K562 (cell line): ENCODE measurements at regions not wholly inside any gene's neighbourhood (a gene's known extent, or its start where the extent isn't known, plus 50 kb on each side); places are given as distances from the start of the nearest gene placed in this dataset.
A peak's percentile ranks its signal among the peaks of the same experiment; 100 is the strongest.

ENCODE experiments used
- ARNT ChIP-seq, 2 experiments: fragments of 450-650 bp; IDR thresholded peaks; 2 replicates each; pipeline ENCODE4 v1.6.1; 2016; ENCODE audit warnings: mild to moderate bottlenecking in 1 of 2
- ESRRA ChIP-seq: fragments of 450-650 bp; IDR thresholded peaks from 2 replicates; pipeline ENCODE4 v1.6.1; 2014; ENCODE audit warnings: low read depth, mild to moderate bottlenecking, moderate library complexity, borderline replicate concordance
- ETS1 ChIP-seq: conservative IDR thresholded peaks from 2 replicates; pipeline ENCODE4 v1.6.1; 2011; ENCODE audit warnings: low read depth, mild to moderate bottlenecking, low read length; ENCODE audit not compliant: control insufficient read depth
- FOXJ2 ChIP-seq: fragments of 200-800 bp; sonication (Bioruptor generic); IDR thresholded peaks from 2 replicates; pipeline ENCODE4 v1.6.1; 2016; ENCODE audit warnings: missing genetic modification characterization, missing compliant biosample characterization
- HNRNPH1 ChIP-seq: fragments of 200-400 bp; formaldehyde crosslinking; optimal IDR thresholded peaks from 2 replicates; pipeline ENCODE3; 2017; ENCODE audit warnings: low read depth, mild to moderate bottlenecking, low read length, moderate library complexity
- JUNB ChIP-seq: fragments of 450-650 bp; formaldehyde crosslinking; conservative IDR thresholded peaks from 2 replicates; pipeline ENCODE4 v1.4.0; 2020; ENCODE audit warnings: mild to moderate bottlenecking
- MAFK ChIP-seq: IDR thresholded peaks from 2 replicates; pipeline ENCODE4 v1.6.1; 2011; ENCODE audit warnings: low read length, improper control_type of control experiment
- NFE2 ChIP-seq: IDR thresholded peaks from 2 replicates; pipeline ENCODE4 v1.6.1; 2014; ENCODE audit warnings: antibody characterized with exemption, low read depth
- NFIC ChIP-seq: fragments of 450-650 bp; IDR thresholded peaks from 2 replicates; pipeline ENCODE4 v1.6.1; 2017; ENCODE audit warnings: mild to moderate bottlenecking, inconsistent platforms
- PHF20 ChIP-seq: fragments of 450-650 bp; IDR thresholded peaks from 2 replicates; pipeline ENCODE4 v1.6.1; 2018; ENCODE audit not compliant: partially characterized antibody
- RBM14 ChIP-seq: fragments of 200-400 bp; formaldehyde crosslinking; IDR thresholded peaks from 2 replicates; pipeline ENCODE4 v1.6.1; 2018; ENCODE audit warnings: low read depth, mild to moderate bottlenecking, low read length, moderate library complexity, borderline replicate concordance; ENCODE audit not compliant: insufficient read depth
- SMARCE1 ChIP-seq: fragments of 450-650 bp; IDR thresholded peaks from 2 replicates; pipeline ENCODE4 v1.7.1; 2016; ENCODE audit warnings: mild to moderate bottlenecking
- SOX6 ChIP-seq: fragments of 450-650 bp; IDR thresholded peaks from 2 replicates; pipeline ENCODE4 v1.6.1; 2014; ENCODE audit warnings: mild to moderate bottlenecking
- TCF7 ChIP-seq: sonication (generic); IDR thresholded peaks from 2 replicates; pipeline ENCODE4 v1.6.1; 2016; ENCODE audit warnings: antibody characterized with exemption, borderline replicate concordance
- TFAP4 ChIP-seq: sonication (generic); formaldehyde crosslinking; IDR thresholded peaks from 2 replicates; pipeline ENCODE4 v1.8.0; 2022; ENCODE audit warnings: missing genetic modification reagents, mild to moderate bottlenecking, moderate library complexity, borderline replicate concordance
- THRAP3 ChIP-seq: fragments of 450-650 bp; IDR thresholded peaks from 2 replicates; pipeline ENCODE4 v1.6.1; 2016; ENCODE audit warnings: mild to moderate bottlenecking, inconsistent platforms, borderline replicate concordance
- TSC22D4 ChIP-seq: fragments of 450-650 bp; IDR thresholded peaks from 2 replicates; pipeline ENCODE4 v1.6.1; 2016; ENCODE audit warnings: missing genetic modification characterization, missing biosample characterization, control low read depth
- U2AF1 ChIP-seq: fragments of 200-400 bp; formaldehyde crosslinking; optimal IDR thresholded peaks from 2 replicates; pipeline ENCODE3; 2017; ENCODE audit warnings: mild to moderate bottlenecking, low read depth, low read length, moderate library complexity
- ZKSCAN3 ChIP-seq: fragments of 250-450 bp; sonication (Bioruptor Pico); IDR thresholded peaks from 2 replicates; pipeline ENCODE4 v1.4.0; 2020
- ZNF274 ChIP-seq: IDR thresholded peaks from 2 replicates; pipeline ENCODE4 v1.6.1; 2011; ENCODE audit warnings: low read depth, mild to moderate bottlenecking, low read length, moderate library complexity, borderline replicate concordance
- ZNF316 ChIP-seq: fragments of 450-650 bp; IDR thresholded peaks from 2 replicates; pipeline ENCODE4 v1.6.1; 2016
- ZNF431 ChIP-seq: sonication (generic); formaldehyde crosslinking; IDR thresholded peaks from 2 replicates; pipeline ENCODE4 v1.8.0; 2022; ENCODE audit warnings: mild to moderate bottlenecking, missing genetic modification reagents
- ZNF764 ChIP-seq: fragments of 250-450 bp; sonication (Bioruptor Pico); IDR thresholded peaks from 2 replicates; pipeline ENCODE4 v1.4.0; 2020; ENCODE audit warnings: low read depth, mild to moderate bottlenecking, moderate library complexity
- ZNF778 ChIP-seq: fragments of 450-650 bp; formaldehyde crosslinking; IDR thresholded peaks from 2 replicates; pipeline ENCODE4 v1.4.0; 2020; ENCODE audit warnings: mild to moderate bottlenecking, moderate library complexity
- ZNF780A ChIP-seq: fragments of 250-450 bp; sonication (Bioruptor Pico); IDR thresholded peaks from 2 replicates; pipeline ENCODE4 v1.5.0; 2021; ENCODE audit warnings: mild to moderate bottlenecking
- TF ChIP-seq, protein P1 (sequence below): sonication (generic); formaldehyde crosslinking; IDR thresholded peaks from 2 replicates; pipeline ENCODE4 v1.8.0; 2023; ENCODE audit warnings: mild to moderate bottlenecking, missing genetic modification reagents
- TF ChIP-seq, protein P2 (sequence below): fragments of 250-450 bp; sonication (Bioruptor Pico); IDR thresholded peaks from 2 replicates; pipeline ENCODE4 v1.9.0; 2021; ENCODE audit warnings: mild to moderate bottlenecking

GRCh38 chr7:7100432-7100849, 81.9 kb upstream of the C1GALT1 start (continued):
- no peak for TF ChIP-seq ZKSCAN3 (CRISPR knock-in tag)
- TF ChIP-seq U2AF1, result no peak
- peak; percentile 87 for TF ChIP-seq SMARCE1
- peak; percentile 98 for TF ChIP-seq FOXJ2
- peak; percentile 76 for TF ChIP-seq ZNF274
- TF ChIP-seq NFIC, result peak; percentile 79
- TF ChIP-seq ZNF316, result peak; percentile 62
- TF ChIP-seq TSC22D4 (tag), result no peak
- no peak for TF ChIP-seq THRAP3
- peak; percentile 91 for TF ChIP-seq TFAP4 (CRISPR knock-in tag)
- no peak for TF ChIP-seq HNRNPH1
- no peak for TF ChIP-seq ESRRA
- peak in 1 of 2 experiments; percentile 19; a peak in 1 of 4 replicates for TF ChIP-seq ARNT (IDR thresholded peaks at IDR 0.05)
- TF ChIP-seq ZNF780A (CRISPR knock-in tag), result no peak
- no peak for TF ChIP-seq ZNF764
- TF ChIP-seq, protein P1, sequence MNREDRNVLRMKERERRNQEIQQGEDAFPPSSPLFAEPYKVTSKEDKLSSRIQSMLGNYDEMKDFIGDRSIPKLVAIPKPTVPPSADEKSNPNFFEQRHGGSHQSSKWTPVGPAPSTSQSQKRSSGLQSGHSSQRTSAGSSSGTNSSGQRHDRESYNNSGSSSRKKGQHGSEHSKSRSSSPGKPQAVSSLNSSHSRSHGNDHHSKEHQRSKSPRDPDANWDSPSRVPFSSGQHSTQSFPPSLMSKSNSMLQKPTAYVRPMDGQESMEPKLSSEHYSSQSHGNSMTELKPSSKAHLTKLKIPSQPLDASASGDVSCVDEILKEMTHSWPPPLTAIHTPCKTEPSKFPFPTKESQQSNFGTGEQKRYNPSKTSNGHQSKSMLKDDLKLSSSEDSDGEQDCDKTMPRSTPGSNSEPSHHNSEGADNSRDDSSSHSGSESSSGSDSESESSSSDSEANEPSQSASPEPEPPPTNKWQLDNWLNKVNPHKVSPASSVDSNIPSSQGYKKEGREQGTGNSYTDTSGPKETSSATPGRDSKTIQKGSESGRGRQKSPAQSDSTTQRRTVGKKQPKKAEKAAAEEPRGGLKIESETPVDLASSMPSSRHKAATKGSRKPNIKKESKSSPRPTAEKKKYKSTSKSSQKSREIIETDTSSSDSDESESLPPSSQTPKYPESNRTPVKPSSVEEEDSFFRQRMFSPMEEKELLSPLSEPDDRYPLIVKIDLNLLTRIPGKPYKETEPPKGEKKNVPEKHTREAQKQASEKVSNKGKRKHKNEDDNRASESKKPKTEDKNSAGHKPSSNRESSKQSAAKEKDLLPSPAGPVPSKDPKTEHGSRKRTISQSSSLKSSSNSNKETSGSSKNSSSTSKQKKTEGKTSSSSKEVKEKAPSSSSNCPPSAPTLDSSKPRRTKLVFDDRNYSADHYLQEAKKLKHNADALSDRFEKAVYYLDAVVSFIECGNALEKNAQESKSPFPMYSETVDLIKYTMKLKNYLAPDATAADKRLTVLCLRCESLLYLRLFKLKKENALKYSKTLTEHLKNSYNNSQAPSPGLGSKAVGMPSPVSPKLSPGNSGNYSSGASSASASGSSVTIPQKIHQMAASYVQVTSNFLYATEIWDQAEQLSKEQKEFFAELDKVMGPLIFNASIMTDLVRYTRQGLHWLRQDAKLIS, result 0 out of 2 replicates have a peak, but pooled peaks have one; percentile 24
- TF ChIP-seq SOX6, result peak; percentile 84
- 0 out of 2 replicates have a peak, but pooled peaks have one; percentile 40 for TF ChIP-seq TCF7
- TF ChIP-seq ETS1, result peak; percentile 79; the same call in 1 of the 2 replicates
- TF ChIP-seq, protein P2, sequence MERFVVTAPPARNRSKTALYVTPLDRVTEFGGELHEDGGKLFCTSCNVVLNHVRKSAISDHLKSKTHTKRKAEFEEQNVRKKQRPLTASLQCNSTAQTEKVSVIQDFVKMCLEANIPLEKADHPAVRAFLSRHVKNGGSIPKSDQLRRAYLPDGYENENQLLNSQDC (CRISPR knock-in tag), result no peak
- TF ChIP-seq RBM14, result no peak
- TF ChIP-seq NFE2, result peak; percentile 65; the same call in 1 of the 2 replicates
- TF ChIP-seq PHF20, result no peak
- no peak for TF ChIP-seq ZNF778
- peak; percentile 70; the same call in 1 of the 2 replicates for TF ChIP-seq ZNF431 (CRISPR knock-in tag)
- TF ChIP-seq JUNB, result no peak
- peak; percentile 56; the same call in 1 of the 2 replicates for TF ChIP-seq MAFK
